Endothelial cell of umbilical vein (primary cell): ENCODE measurements at regions not wholly inside any gene's neighbourhood (a gene's known extent, or its start where the extent isn't known, plus 50 kb on each side); places are given as distances from the start of the nearest gene placed in this dataset.

Experiments
- BruUV-seq: library from RNA; stranded (reverse); fragments of 400-500 nt; replicated peaks from 2 replicates; lab custom pipeline; 2021; lab: Mats Ljungman, UMichigan
- CTCF ChIA-PET: fragments of 300-600, 350-600 bp; sonication (Branson Sonifier 250); formaldehyde crosslinking; loops from one replicate; lab custom pipeline; 2021; ENCODE audit warnings: antibody characterized with exemption, inconsistent platforms; lab: Charles Lee
- POLR2A ChIA-PET: fragments of 300-600, 350-600 bp; sonication (Branson Sonifier 250); formaldehyde crosslinking; loops from one replicate; lab custom pipeline; 2021; ENCODE audit warnings: antibody characterized with exemption, inconsistent platforms; lab: Charles Lee
- DNase-seq: peaks from one replicate; pipeline ENCODE4 v3.0.0-alpha.2; 2011; ENCODE audit warnings: low read depth, low spot score
- FAIRE-seq: peaks from 2 replicates; lab custom pipeline; 2011; peaks lifted over from hg19 to GRCh38; lab: Jason Lieb, UNC
- H2AFZ ChIP-seq: 2 replicates; pipeline ENCODE4 v1.6.0; 2012; ENCODE audit warnings: low read depth, low read length, control low read depth, inconsistent platforms
- H3K27ac ChIP-seq: 2 replicates; pipeline ENCODE4 v1.5.1; 2011; ENCODE audit warnings: low read depth, mild to moderate bottlenecking, control low read depth, low read length, moderate library complexity; ENCODE audit not compliant: insufficient read depth
- H3K27me3 ChIP-seq, 2 experiments: 2 replicates each; pipeline versions ENCODE4 v1.6.0 to v1.6.1; 2011; ENCODE audit warnings: low read length in 2 of 2, mixed read lengths in 1 of 2; ENCODE audit not compliant: control insufficient read depth in 2 of 2, insufficient read depth in 2 of 2
- H3K36me3 ChIP-seq, 2 experiments: 2 replicates in 1 of 2; 3 replicates in 1 of 2; pipeline ENCODE4 v1.5.1; 2011; ENCODE audit warnings: low read length in 2 of 2, mild to moderate bottlenecking in 1 of 2, moderate library complexity in 1 of 2; ENCODE audit not compliant: control insufficient read depth in 2 of 2, insufficient read depth in 2 of 2; ENCODE audit errors: extremely low read depth in 1 of 2
- H3K4me1 ChIP-seq: 3 replicates; pipeline ENCODE4 v1.5.1; 2011; ENCODE audit warnings: mild to moderate bottlenecking, low read length; ENCODE audit not compliant: control insufficient read depth, insufficient read depth; ENCODE audit errors: extremely low read depth
- H3K4me2 ChIP-seq: 2 replicates; pipeline ENCODE4 v1.6.1; 2011; ENCODE audit warnings: low read length, control low read depth, mixed read lengths; ENCODE audit not compliant: insufficient read depth
- H3K4me3 ChIP-seq, 3 experiments: fragments of 200-600 bp in 1 of 3; sonication (generic), shearing (Covaris generic) in 1 of 3; replicated peaks in 1 of 3; 2 replicates each; pipeline ENCODE4 v1.5.1; 2011 to 2016; ENCODE audit warnings: control low read depth in 3 of 3, low read length in 3 of 3, mild to moderate bottlenecking in 2 of 3, inconsistent platforms in 1 of 3, low read depth in 1 of 3, moderate library complexity in 1 of 3; ENCODE audit not compliant: insufficient read depth in 1 of 3
- H3K79me2 ChIP-seq: 2 replicates; pipeline ENCODE4 v1.6.0; 2012; ENCODE audit warnings: low read length, inconsistent platforms; ENCODE audit not compliant: control insufficient read depth, insufficient read depth
- H3K9ac ChIP-seq: replicated peaks from 2 replicates; pipeline ENCODE3; 2011; ENCODE audit warnings: low read length, control low read depth; ENCODE audit not compliant: insufficient read depth; ENCODE audit errors: extremely low read depth
- H3K9me1 ChIP-seq: replicated peaks from 3 replicates; pipeline ENCODE4 v1.6.0; 2011; ENCODE audit warnings: mild to moderate bottlenecking, low read length; ENCODE audit not compliant: control insufficient read depth, insufficient read depth; ENCODE audit errors: extremely low read depth
- H3K9me3 ChIP-seq: replicated peaks from 2 replicates; pipeline ENCODE4 v1.5.1; 2012; ENCODE audit warnings: low read length, inconsistent platforms; ENCODE audit not compliant: control insufficient read depth, insufficient read depth
- H4K20me1 ChIP-seq: replicated peaks from 2 replicates; pipeline ENCODE3; 2011; ENCODE audit warnings: mild to moderate bottlenecking, low read length; ENCODE audit not compliant: control insufficient read depth, insufficient read depth; ENCODE audit errors: extremely low read depth
- EZH2 ChIP-seq: IDR thresholded peaks from 2 replicates; pipeline ENCODE4 v1.6.1; 2012; ENCODE audit warnings: borderline replicate concordance, low read depth, mild to moderate bottlenecking, moderate library complexity, low read length, inconsistent platforms; ENCODE audit not compliant: severe bottlenecking
- FOS ChIP-seq: IDR thresholded peaks from 2 replicates; pipeline ENCODE4 v1.6.1; 2011; ENCODE audit warnings: mild to moderate bottlenecking, low read length, moderate library complexity, borderline replicate concordance; ENCODE audit not compliant: insufficient read depth
- GATA2 ChIP-seq: IDR thresholded peaks from 2 replicates; pipeline ENCODE4 v1.7.0; 2011; ENCODE audit warnings: low read depth, mild to moderate bottlenecking, moderate library complexity, mixed read lengths, low read length; ENCODE audit not compliant: insufficient read length, insufficient read depth
- JUN ChIP-seq: IDR thresholded peaks from 2 replicates; pipeline ENCODE4 v1.6.1; 2011; ENCODE audit warnings: borderline replicate concordance, low read depth; ENCODE audit not compliant: insufficient read length, insufficient read depth
- MYC ChIP-seq: IDR thresholded peaks from one replicate; pipeline ENCODE4 v1.6.1; 2011; ENCODE audit warnings: mild to moderate bottlenecking, low read depth, low read length
- POLR2A ChIP-seq: IDR thresholded peaks from 2 replicates; pipeline ENCODE4 v1.6.1; 2012; ENCODE audit warnings: low read depth, mild to moderate bottlenecking, control low read depth, low read length
- POLR2AphosphoS5 ChIP-seq: IDR thresholded peaks from 2 replicates; pipeline ENCODE4 v1.6.1; 2012; ENCODE audit warnings: low read depth, mild to moderate bottlenecking, control low read depth, low read length, moderate library complexity; ENCODE audit not compliant: insufficient read depth
- dilution Hi-C: fragments of 300-500 bp; cut with MboI; formaldehyde crosslinking; loops from one replicate; pipeline ENCODE4 v1.15.0; 2019; ENCODE audit warnings: low sequenced_read_pairs; ENCODE audit not compliant: extremely low pct_ligation_motif_present
- intact Hi-C: fragments of 100-400 bp; cut with micrococcal nuclease; formaldehyde crosslinking; loops from one replicate; pipeline ENCODE4 v1.10.0; 2022
- TF ChIP-seq, protein P1 (sequence below): IDR thresholded peaks from 2 replicates; pipeline ENCODE4 v1.6.1; 2011; ENCODE audit not compliant: insufficient read depth, insufficient read length
- TF ChIP-seq, protein P2 (sequence below), 2 donors: IDR thresholded peaks; 1 replicate in 1 of 2; 2 replicates in 1 of 2; pipeline ENCODE4 v1.5.1; 2011; ENCODE audit warnings: low read length in 2 of 2, mild to moderate bottlenecking in 2 of 2, moderate library complexity in 2 of 2, control low read depth in 1 of 2, inconsistent platforms in 1 of 2, low read depth in 1 of 2; ENCODE audit not compliant: insufficient read depth in 1 of 2; ENCODE audit errors: extremely low read depth in 1 of 2

DNA sequence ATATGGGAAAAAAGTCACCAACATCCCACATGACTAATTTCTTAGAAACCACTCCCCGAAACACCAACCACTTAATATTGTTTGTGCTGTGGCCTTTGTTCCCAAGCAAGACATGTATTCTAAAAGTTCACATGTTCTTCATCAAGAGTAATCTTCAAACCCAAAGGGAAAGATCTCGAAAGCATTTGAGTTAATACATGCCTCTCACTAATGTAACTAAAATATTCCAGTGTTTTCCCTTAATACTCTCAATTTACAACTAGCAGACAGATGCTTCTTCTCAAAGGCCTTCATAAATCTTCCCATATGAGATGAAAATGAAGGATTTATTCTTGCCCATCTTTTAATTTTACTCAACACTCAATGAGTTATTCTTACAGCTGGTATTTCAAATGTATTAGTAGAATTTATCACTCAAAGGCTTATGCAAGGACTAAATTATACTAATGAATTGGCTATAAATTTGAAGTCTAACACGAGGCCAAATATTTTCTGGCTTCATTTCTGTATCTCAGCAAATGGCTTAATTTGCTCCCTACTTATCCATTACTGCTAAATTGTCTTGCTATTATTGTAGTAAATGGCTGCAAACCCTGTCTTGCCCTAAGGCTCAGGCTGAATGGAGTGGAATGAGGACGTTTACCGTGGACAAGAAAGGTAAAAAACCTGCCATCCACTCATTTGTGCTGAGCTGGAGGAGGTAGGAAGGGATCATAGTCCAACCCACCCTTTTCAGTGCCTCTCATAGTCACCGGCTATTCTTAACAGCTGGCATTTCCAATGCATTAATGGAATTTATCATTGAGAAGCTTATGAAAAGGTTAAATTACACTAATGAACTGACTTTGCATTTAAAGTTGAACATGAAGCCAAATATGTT is 474.4 kb downstream of the RASEF start:
- dilution Hi-C loops (no loop called here), intact Hi-C loops (no loop called here)
- no peaks in the 10 kb centered on the region for H3K36me3 ChIP-seq
- H3K4me3 ChIP-seq, result no peak overlapping the region
- no peaks in the 10 kb centered on the region for H3K79me2 ChIP-seq
- no peaks in the 10 kb centered on the region for H4K20me1 ChIP-seq
- no peak overlapping the region for H3K9ac ChIP-seq
- FAIRE-seq, result no peak
- no peaks in the 10 kb centered on the region for H3K9me3 ChIP-seq
- no peak overlapping the region for H3K4me2 ChIP-seq
- H3K27me3 ChIP-seq, result no peaks in the 10 kb centered on the region
- BruUV-seq, result no TSS peak
- H3K9me1 ChIP-seq, result no peaks in the 10 kb centered on the region
- TF ChIP-seq MYC (no peak), EZH2 (no peak), GATA2 (no peak), JUN (no peak), POLR2AphosphoS5 (no peak), FOS (no peak), POLR2A (no peak)
- TF ChIP-seq, protein P1, sequence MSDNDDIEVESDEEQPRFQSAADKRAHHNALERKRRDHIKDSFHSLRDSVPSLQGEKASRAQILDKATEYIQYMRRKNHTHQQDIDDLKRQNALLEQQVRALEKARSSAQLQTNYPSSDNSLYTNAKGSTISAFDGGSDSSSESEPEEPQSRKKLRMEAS, result no peak
- TF ChIP-seq, protein P2, sequence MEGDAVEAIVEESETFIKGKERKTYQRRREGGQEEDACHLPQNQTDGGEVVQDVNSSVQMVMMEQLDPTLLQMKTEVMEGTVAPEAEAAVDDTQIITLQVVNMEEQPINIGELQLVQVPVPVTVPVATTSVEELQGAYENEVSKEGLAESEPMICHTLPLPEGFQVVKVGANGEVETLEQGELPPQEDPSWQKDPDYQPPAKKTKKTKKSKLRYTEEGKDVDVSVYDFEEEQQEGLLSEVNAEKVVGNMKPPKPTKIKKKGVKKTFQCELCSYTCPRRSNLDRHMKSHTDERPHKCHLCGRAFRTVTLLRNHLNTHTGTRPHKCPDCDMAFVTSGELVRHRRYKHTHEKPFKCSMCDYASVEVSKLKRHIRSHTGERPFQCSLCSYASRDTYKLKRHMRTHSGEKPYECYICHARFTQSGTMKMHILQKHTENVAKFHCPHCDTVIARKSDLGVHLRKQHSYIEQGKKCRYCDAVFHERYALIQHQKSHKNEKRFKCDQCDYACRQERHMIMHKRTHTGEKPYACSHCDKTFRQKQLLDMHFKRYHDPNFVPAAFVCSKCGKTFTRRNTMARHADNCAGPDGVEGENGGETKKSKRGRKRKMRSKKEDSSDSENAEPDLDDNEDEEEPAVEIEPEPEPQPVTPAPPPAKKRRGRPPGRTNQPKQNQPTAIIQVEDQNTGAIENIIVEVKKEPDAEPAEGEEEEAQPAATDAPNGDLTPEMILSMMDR (IDR thresholded peaks at IDR 0.05; ENCODE audit: extremely low read depth in 1 of 2, insufficient read depth in 1 of 2, low read depth in 1 of 2, low read length in 2 of 2), result no peak
- DNase-seq, result no peak
- POLR2A ChIA-PET, result no interaction called here
- H3K4me1 ChIP-seq, result no peaks in the 10 kb centered on the region
- no peak overlapping the region for H3K27ac ChIP-seq
- CTCF ChIA-PET, result no interaction called here
- no peak overlapping the region for H2AFZ ChIP-seq
